ENCODE measurements at regions not wholly inside any gene's neighbourhood (a gene's known extent, or its start where the extent isn't known, plus 50 kb on each side); places are given as distances from the start of the nearest gene placed in this dataset.

DNA sequence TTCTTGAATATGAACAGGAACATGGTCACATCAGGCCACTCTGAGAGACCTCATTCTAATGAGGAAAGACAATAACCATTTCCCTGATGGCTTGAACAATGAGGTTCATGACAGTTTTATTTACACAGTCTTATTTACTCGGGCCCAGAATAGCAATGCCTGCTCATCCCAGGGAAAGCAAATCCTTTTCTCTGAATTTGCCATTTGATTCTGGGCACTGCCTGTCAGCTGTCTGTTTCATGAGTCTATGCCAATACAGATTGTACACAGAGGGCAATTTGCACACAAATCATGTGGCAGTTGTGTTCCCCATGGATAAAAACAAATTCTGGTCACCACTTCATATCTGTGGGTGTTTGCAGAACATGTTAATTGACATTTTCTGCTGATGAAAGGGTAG lies 492.5 kb downstream of the ACTL7B start:
- TF ChIP-seq EZH2 (IDR thresholded peaks at IDR 0.05; ENCODE audit: low read length) = no peak
- TF ChIP-seq, protein P1, sequence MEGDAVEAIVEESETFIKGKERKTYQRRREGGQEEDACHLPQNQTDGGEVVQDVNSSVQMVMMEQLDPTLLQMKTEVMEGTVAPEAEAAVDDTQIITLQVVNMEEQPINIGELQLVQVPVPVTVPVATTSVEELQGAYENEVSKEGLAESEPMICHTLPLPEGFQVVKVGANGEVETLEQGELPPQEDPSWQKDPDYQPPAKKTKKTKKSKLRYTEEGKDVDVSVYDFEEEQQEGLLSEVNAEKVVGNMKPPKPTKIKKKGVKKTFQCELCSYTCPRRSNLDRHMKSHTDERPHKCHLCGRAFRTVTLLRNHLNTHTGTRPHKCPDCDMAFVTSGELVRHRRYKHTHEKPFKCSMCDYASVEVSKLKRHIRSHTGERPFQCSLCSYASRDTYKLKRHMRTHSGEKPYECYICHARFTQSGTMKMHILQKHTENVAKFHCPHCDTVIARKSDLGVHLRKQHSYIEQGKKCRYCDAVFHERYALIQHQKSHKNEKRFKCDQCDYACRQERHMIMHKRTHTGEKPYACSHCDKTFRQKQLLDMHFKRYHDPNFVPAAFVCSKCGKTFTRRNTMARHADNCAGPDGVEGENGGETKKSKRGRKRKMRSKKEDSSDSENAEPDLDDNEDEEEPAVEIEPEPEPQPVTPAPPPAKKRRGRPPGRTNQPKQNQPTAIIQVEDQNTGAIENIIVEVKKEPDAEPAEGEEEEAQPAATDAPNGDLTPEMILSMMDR (optimal IDR thresholded peaks at IDR 0.05 in 1 of 3, IDR thresholded peaks at IDR 0.05 in 1 of 3, conservative IDR thresholded peaks at IDR 0.05 in 1 of 3; ENCODE audit: extremely low read depth in 1 of 3, insufficient read depth in 2 of 3, low read length in 3 of 3) = no peak
- no peaks in the 10 kb centered on the region for H3K36me3 ChIP-seq (ENCODE audit: control insufficient read depth in 2 of 2, extremely low read depth in 1 of 2, insufficient read depth in 2 of 2, low read length in 2 of 2)
- H3K4me3 ChIP-seq (ENCODE audit: control insufficient read depth in 2 of 3, extremely low read depth in 1 of 3, insufficient read depth in 2 of 3, low read depth in 1 of 3, low read length in 3 of 3) = no peak overlapping the region
- no peaks in the 10 kb centered on the region for H3K27me3 ChIP-seq (ENCODE audit: control insufficient read depth, extremely low read depth, insufficient read depth, low read length)
- H3K4me2 ChIP-seq (ENCODE audit: control insufficient read depth, extremely low read depth, insufficient read depth, low read depth, low read length) = no peak overlapping the region
- DNase-seq (ENCODE audit: low read depth, low spot score) (no peak), FAIRE-seq (no peak)
- no peaks in the 10 kb centered on the region for H3K4me1 ChIP-seq (ENCODE audit: control insufficient read depth, extremely low read depth, insufficient read depth, low read length)
- no peaks in the 10 kb centered on the region for H3K79me2 ChIP-seq (ENCODE audit: control insufficient read depth, insufficient read depth, low read length)
- no peaks in the 10 kb centered on the region for H3K9me1 ChIP-seq (ENCODE audit: control insufficient read depth, extremely low read depth, insufficient read depth, low read length)
- no peak overlapping the region for H3K27ac ChIP-seq (ENCODE audit: control insufficient read depth, insufficient read depth, low read length)
- dilution Hi-C loops (cut with MboI; ENCODE audit: extremely low pct_ligation_motif_present, low sequenced_read_pairs) = no loop called here
- no peak overlapping the region for H3K9ac ChIP-seq (ENCODE audit: control insufficient read depth, extremely low read depth, insufficient read depth, low read length)
- H4K20me1 ChIP-seq (ENCODE audit: control insufficient read depth, extremely low read depth, insufficient read depth, low read length) = no peaks in the 10 kb centered on the region
- H2AFZ ChIP-seq (ENCODE audit: control insufficient read depth, low read length) = no peak overlapping the region
- no peaks in the 10 kb centered on the region for H3K9me3 ChIP-seq (ENCODE audit: control insufficient read depth, low read depth, low read length)

- no peaks in the 10 kb centered on the region for H3K4me1 ChIP-seq (ENCODE audit: control insufficient read depth, extremely low read depth, insufficient read depth, low read length)
- no peaks in the 10 kb centered on the region for H3K36me3 ChIP-seq (ENCODE audit: control insufficient read depth in 2 of 2, extremely low read depth in 1 of 2, insufficient read depth in 2 of 2, low read length in 2 of 2)
- no peak overlapping the region for H2AFZ ChIP-seq (ENCODE audit: control insufficient read depth, low read length)
- H3K4me2 ChIP-seq (ENCODE audit: control insufficient read depth, extremely low read depth, insufficient read depth, low read depth, low read length) = no peak overlapping the region
- dilution Hi-C loops (cut with MboI; ENCODE audit: extremely low pct_ligation_motif_present, low sequenced_read_pairs) = no loop called here
- no peak overlapping the region for H3K9ac ChIP-seq (ENCODE audit: control insufficient read depth, extremely low read depth, insufficient read depth, low read length)
- no peak overlapping the region for H3K4me3 ChIP-seq (ENCODE audit: control insufficient read depth in 2 of 3, extremely low read depth in 1 of 3, insufficient read depth in 2 of 3, low read depth in 1 of 3, low read length in 3 of 3)
- TF ChIP-seq, protein P1 (optimal IDR thresholded peaks at IDR 0.05 in 1 of 3, IDR thresholded peaks at IDR 0.05 in 1 of 3, conservative IDR thresholded peaks at IDR 0.05 in 1 of 3; ENCODE audit: extremely low read depth in 1 of 3, insufficient read depth in 2 of 3, low read length in 3 of 3) = no peak
- no peak for TF ChIP-seq EZH2 (IDR thresholded peaks at IDR 0.05; ENCODE audit: low read length)
- no peaks in the 10 kb centered on the region for H4K20me1 ChIP-seq (ENCODE audit: control insufficient read depth, extremely low read depth, insufficient read depth, low read length)
- H3K27me3 ChIP-seq (ENCODE audit: control insufficient read depth, extremely low read depth, insufficient read depth, low read length) = no peaks in the 10 kb centered on the region
- H3K9me1 ChIP-seq (ENCODE audit: control insufficient read depth, extremely low read depth, insufficient read depth, low read length) = no peaks in the 10 kb centered on the region
- H3K27ac ChIP-seq (ENCODE audit: control insufficient read depth, insufficient read depth, low read length) = no peak overlapping the region
- no peaks in the 10 kb centered on the region for H3K79me2 ChIP-seq (ENCODE audit: control insufficient read depth, insufficient read depth, low read length)
- no peak for DNase-seq (ENCODE audit: low read depth, low spot score)
- no peaks in the 10 kb centered on the region for H3K9me3 ChIP-seq (ENCODE audit: control insufficient read depth, low read depth, low read length)
- FAIRE-seq = no peak
Measured at GRCh38 chr9:108360304-108360703, 495.5 kb downstream of the ACTL7B start.

Data from keratinocyte (primary cell).